ENCODE measurements at regions not wholly inside any gene's neighbourhood (a gene's known extent, or its start where the extent isn't known, plus 50 kb on each side); places are given as distances from the start of the nearest gene placed in this dataset.

- H3K9ac ChIP-seq (ENCODE audit: low read length in 2 of 2) = no peak overlapping the region
- H3K27me3 ChIP-seq (ENCODE audit: control insufficient read depth in 1 of 2, insufficient read depth in 2 of 2, low read length in 2 of 2) = no peaks in the 10 kb centered on the region
- no peak overlapping the region for H3K4me3 ChIP-seq (ENCODE audit: low read length in 2 of 2)
- H3K9me3 ChIP-seq (ENCODE audit: control insufficient read depth in 2 of 2, low read length in 2 of 2) = no peaks in the 10 kb centered on the region
- no peaks in the 10 kb centered on the region for H3K36me3 ChIP-seq (ENCODE audit: control insufficient read depth in 2 of 2, insufficient read depth in 2 of 2, low read length in 2 of 2)
- H3K4me1 ChIP-seq (ENCODE audit: control insufficient read depth, insufficient read depth, low read length) = no peaks in the 10 kb centered on the region
- H3K27ac ChIP-seq (ENCODE audit: low read length) = no peak overlapping the region
These were observed 366.2 kb downstream of the TFAP2A start for GRCh38 chr6:10048370-10049297.

GRCh38 chr6:10042280-10042679 lies 372.6 kb downstream of the TFAP2A start:
- Histone ChIP-seq H3K36me3 (ENCODE audit: control insufficient read depth in 2 of 2, insufficient read depth in 2 of 2, low read length in 2 of 2) (no peaks in the 10 kb centered on the region), H3K9ac (ENCODE audit: low read length in 2 of 2) (no peak overlapping the region), H3K27me3 (ENCODE audit: control insufficient read depth in 1 of 2, insufficient read depth in 2 of 2, low read length in 2 of 2) (no peaks in the 10 kb centered on the region), H3K9me3 (ENCODE audit: control insufficient read depth in 2 of 2, low read length in 2 of 2) (peaks cover 0 to 4% of the 10 kb centered on the region in 2 donors), H3K4me1 (ENCODE audit: control insufficient read depth, insufficient read depth, low read length) (no peaks in the 10 kb centered on the region), H3K4me3 (ENCODE audit: low read length in 2 of 2) (no peak overlapping the region), H3K27ac (ENCODE audit: low read length) (no peak overlapping the region)

GRCh38 chr6:10033223-10033829 lies 381.5 kb downstream of the TFAP2A start:
- Histone ChIP-seq H3K36me3 (ENCODE audit: control insufficient read depth in 2 of 2, insufficient read depth in 2 of 2, low read length in 2 of 2) (no peaks in the 10 kb centered on the region), H3K4me3 (ENCODE audit: low read length in 2 of 2) (no peak overlapping the region), H3K9ac (ENCODE audit: low read length in 2 of 2) (no peak overlapping the region), H3K27me3 (ENCODE audit: control insufficient read depth in 1 of 2, insufficient read depth in 2 of 2, low read length in 2 of 2) (peaks cover 0 to 2% of the 10 kb centered on the region in 2 donors), H3K9me3 (ENCODE audit: control insufficient read depth in 2 of 2, low read length in 2 of 2) (no peaks in the 10 kb centered on the region), H3K4me1 (ENCODE audit: control insufficient read depth, insufficient read depth, low read length) (no peaks in the 10 kb centered on the region), H3K27ac (ENCODE audit: low read length) (no peak overlapping the region)

GRCh38 chr6:10031617-10032016 lies 383.3 kb downstream of the TFAP2A start:
- no peak overlapping the region for H3K9ac ChIP-seq (ENCODE audit: low read length in 2 of 2)
- no peaks in the 10 kb centered on the region for H3K4me1 ChIP-seq (ENCODE audit: control insufficient read depth, insufficient read depth, low read length)
- H3K9me3 ChIP-seq (ENCODE audit: control insufficient read depth in 2 of 2, low read length in 2 of 2) = no peaks in the 10 kb centered on the region
- no peak overlapping the region for H3K4me3 ChIP-seq (ENCODE audit: low read length in 2 of 2)
- H3K27ac ChIP-seq (ENCODE audit: low read length) = no peak overlapping the region
- peaks cover 0 to 2% of the 10 kb centered on the region in 2 donors for H3K27me3 ChIP-seq (ENCODE audit: control insufficient read depth in 1 of 2, insufficient read depth in 2 of 2, low read length in 2 of 2)
- no peaks in the 10 kb centered on the region for H3K36me3 ChIP-seq (ENCODE audit: control insufficient read depth in 2 of 2, insufficient read depth in 2 of 2, low read length in 2 of 2)

- H3K9me3 ChIP-seq (ENCODE audit: control insufficient read depth in 2 of 2, low read length in 2 of 2) = no peaks in the 10 kb centered on the region
- no peak overlapping the region for H3K4me3 ChIP-seq (ENCODE audit: low read length in 2 of 2)
- H3K27me3 ChIP-seq (ENCODE audit: control insufficient read depth in 1 of 2, insufficient read depth in 2 of 2, low read length in 2 of 2) = peaks cover 0 to 2% of the 10 kb centered on the region in 2 donors
- no peak overlapping the region for H3K9ac ChIP-seq (ENCODE audit: low read length in 2 of 2)
- no peak overlapping the region for H3K27ac ChIP-seq (ENCODE audit: low read length)
- no peaks in the 10 kb centered on the region for H3K36me3 ChIP-seq (ENCODE audit: control insufficient read depth in 2 of 2, insufficient read depth in 2 of 2, low read length in 2 of 2)
- H3K4me1 ChIP-seq (ENCODE audit: control insufficient read depth, insufficient read depth, low read length) = no peaks in the 10 kb centered on the region
These were observed 383.8 kb downstream of the TFAP2A start for GRCh38 chr6:10030942-10031537.

GRCh38 chr6:10028222-10028621 lies 386.7 kb downstream of the TFAP2A start:
- no peaks in the 10 kb centered on the region for H3K4me1 ChIP-seq (ENCODE audit: control insufficient read depth, insufficient read depth, low read length)
- no peaks in the 10 kb centered on the region for H3K36me3 ChIP-seq (ENCODE audit: control insufficient read depth in 2 of 2, insufficient read depth in 2 of 2, low read length in 2 of 2)
- no peak overlapping the region for H3K9ac ChIP-seq (ENCODE audit: low read length in 2 of 2)
- no peaks in the 10 kb centered on the region for H3K9me3 ChIP-seq (ENCODE audit: control insufficient read depth in 2 of 2, low read length in 2 of 2)
- H3K27me3 ChIP-seq (ENCODE audit: control insufficient read depth in 1 of 2, insufficient read depth in 2 of 2, low read length in 2 of 2) = peaks cover 0 to 2% of the 10 kb centered on the region in 2 donors
- H3K27ac ChIP-seq (ENCODE audit: low read length) = no peak overlapping the region
- H3K4me3 ChIP-seq (ENCODE audit: low read length in 2 of 2) = no peak overlapping the region

- Histone ChIP-seq H3K27me3 (ENCODE audit: control insufficient read depth in 1 of 2, insufficient read depth in 2 of 2, low read length in 2 of 2) (no peaks in the 10 kb centered on the region), H3K9me3 (ENCODE audit: control insufficient read depth in 2 of 2, low read length in 2 of 2) (no peaks in the 10 kb centered on the region), H3K36me3 (ENCODE audit: control insufficient read depth in 2 of 2, insufficient read depth in 2 of 2, low read length in 2 of 2) (no peaks in the 10 kb centered on the region), H3K4me1 (ENCODE audit: control insufficient read depth, insufficient read depth, low read length) (no peaks in the 10 kb centered on the region), H3K4me3 (ENCODE audit: low read length in 2 of 2) (no peak overlapping the region), H3K27ac (ENCODE audit: low read length) (no peak overlapping the region), H3K9ac (ENCODE audit: low read length in 2 of 2) (no peak overlapping the region)
These were observed 395.0 kb downstream of the TFAP2A start for GRCh38 chr6:10019851-10020250.

- Histone ChIP-seq H3K4me1 (ENCODE audit: control insufficient read depth, insufficient read depth, low read length) (no peaks in the 10 kb centered on the region), H3K36me3 (ENCODE audit: control insufficient read depth in 2 of 2, insufficient read depth in 2 of 2, low read length in 2 of 2) (no peaks in the 10 kb centered on the region), H3K9ac (ENCODE audit: low read length in 2 of 2) (no peak overlapping the region), H3K4me3 (ENCODE audit: low read length in 2 of 2) (no peak overlapping the region), H3K27me3 (ENCODE audit: control insufficient read depth in 1 of 2, insufficient read depth in 2 of 2, low read length in 2 of 2) (no peaks in the 10 kb centered on the region), H3K27ac (ENCODE audit: low read length) (no peak overlapping the region), H3K9me3 (ENCODE audit: control insufficient read depth in 2 of 2, low read length in 2 of 2) (no peaks in the 10 kb centered on the region)
These were observed 400.3 kb downstream of the TFAP2A start for GRCh38 chr6:10014557-10014956.

- Histone ChIP-seq H3K27ac (ENCODE audit: low read length) (no peak overlapping the region), H3K27me3 (ENCODE audit: control insufficient read depth in 1 of 2, insufficient read depth in 2 of 2, low read length in 2 of 2) (no peaks in the 10 kb centered on the region), H3K36me3 (ENCODE audit: control insufficient read depth in 2 of 2, insufficient read depth in 2 of 2, low read length in 2 of 2) (no peaks in the 10 kb centered on the region), H3K4me1 (ENCODE audit: control insufficient read depth, insufficient read depth, low read length) (no peaks in the 10 kb centered on the region), H3K4me3 (ENCODE audit: low read length in 2 of 2) (no peak overlapping the region), H3K9ac (ENCODE audit: low read length in 2 of 2) (no peak overlapping the region), H3K9me3 (ENCODE audit: control insufficient read depth in 2 of 2, low read length in 2 of 2) (no peaks in the 10 kb centered on the region)
These were observed 414.3 kb downstream of the TFAP2A start for GRCh38 chr6:10000551-10000950.

- Histone ChIP-seq H3K9me3 (ENCODE audit: control insufficient read depth in 2 of 2, low read length in 2 of 2) (no peaks in the 10 kb centered on the region), H3K27ac (ENCODE audit: low read length) (no peak overlapping the region), H3K4me3 (ENCODE audit: low read length in 2 of 2) (no peak overlapping the region), H3K4me1 (ENCODE audit: control insufficient read depth, insufficient read depth, low read length) (no peaks in the 10 kb centered on the region), H3K36me3 (ENCODE audit: control insufficient read depth in 2 of 2, insufficient read depth in 2 of 2, low read length in 2 of 2) (no peaks in the 10 kb centered on the region), H3K27me3 (ENCODE audit: control insufficient read depth in 1 of 2, insufficient read depth in 2 of 2, low read length in 2 of 2) (no peaks in the 10 kb centered on the region), H3K9ac (ENCODE audit: low read length in 2 of 2) (no peak overlapping the region)
These were observed 415.1 kb downstream of the TFAP2A start for GRCh38 chr6:9999796-10000195.

Data from stomach smooth muscle (tissue), 2 donors.